HepG2 (cell line): ENCODE measurements at regions not wholly inside any gene's neighbourhood (a gene's known extent, or its start where the extent isn't known, plus 50 kb on each side); places are given as distances from the start of the nearest gene placed in this dataset.

Experiments used
- ATAC-seq: fragments of 200-7000 bp; cut with Tn5 transposase; 3 replicates; pipeline ENCODE4 v1.9.1; 2020; ENCODE audit warnings: mild to moderate bottlenecking, moderate library complexity
- BruUV-seq: library from RNA; stranded (reverse); fragments of 400-500 nt; replicated peaks from 2 replicates; lab custom pipeline; 2021; lab: Mats Ljungman, UMichigan
- CTCF ChIA-PET: fragments of 300-600 bp; formaldehyde crosslinking; extraction: SDS; loops from one replicate; lab custom pipeline; 2021; ENCODE audit warnings: low total read pairs, inconsistent platforms, low intra/inter-chr PET ratio; lab: Yijun Ruan, JAX
- POLR2A ChIA-PET: fragments of 350-600 bp; sonication (Branson Sonifier 250); formaldehyde crosslinking; loops from one replicate; lab custom pipeline; 2020; ENCODE audit warnings: antibody characterized with exemption, inconsistent platforms; lab: Yijun Ruan, JAX
- DNase-seq: peaks from one replicate; pipeline ENCODE4 v3.0.0-alpha.2; 2015; ENCODE audit warnings: low spot score
- FAIRE-seq: peaks from 3 replicates; lab custom pipeline; 2011; peaks lifted over from hg19 to GRCh38; lab: Jason Lieb, UNC
- H2AFZ ChIP-seq: one replicate; pipeline ENCODE4 v1.6.1; 2011; ENCODE audit warnings: low read length, inconsistent platforms
- H3K27ac ChIP-seq: fragments of 300-600 bp; 3 replicates; pipeline ENCODE4 v1.8.0; 2011; ENCODE audit warnings: mixed run types, mild to moderate bottlenecking, mixed read lengths, low read length, inconsistent platforms; ENCODE audit not compliant: insufficient read depth; ENCODE audit errors: extremely low read length
- H3K27me3 ChIP-seq, 2 experiments: fragments of 200-600 bp in 1 of 2; 2 replicates in 1 of 2; 3 replicates in 1 of 2; pipeline versions ENCODE4 v1.6.0 to v1.8.0; 2011; ENCODE audit warnings: low read length in 2 of 2, mild to moderate bottlenecking in 2 of 2, moderate library complexity in 2 of 2, inconsistent platforms in 1 of 2; ENCODE audit not compliant: insufficient read depth in 2 of 2, control insufficient read depth in 1 of 2
- H3K36me3 ChIP-seq, 2 experiments: fragments of 200-600 bp in 1 of 2; replicated peaks in 1 of 2; 2 replicates in 1 of 2; 3 replicates in 1 of 2; pipeline versions ENCODE4 v1.5.1 to v1.8.0; 2011; ENCODE audit warnings: low read length in 2 of 2, inconsistent platforms in 1 of 2; ENCODE audit not compliant: insufficient read depth in 2 of 2, control insufficient read depth in 1 of 2
- H3K4me1 ChIP-seq: 2 replicates; pipeline ENCODE4 v1.5.1; 2012; ENCODE audit warnings: low read length, inconsistent platforms; ENCODE audit not compliant: insufficient read depth
- H3K4me2 ChIP-seq: 2 replicates; pipeline ENCODE4 v1.6.0; 2011; ENCODE audit warnings: low read depth, low read length, inconsistent platforms
- H3K4me3 ChIP-seq, 3 experiments: fragments of 200-600 bp in 1 of 3; sonication (generic), shearing (Covaris generic) in 1 of 3; replicated peaks in 1 of 3; 2 replicates each; pipeline ENCODE4 v1.5.1; 2011 to 2016; ENCODE audit warnings: low read length in 3 of 3, inconsistent platforms in 2 of 3, low read depth in 2 of 3, mild to moderate bottlenecking in 2 of 3, control low read depth in 1 of 3, mixed read lengths in 1 of 3; ENCODE audit not compliant: insufficient read depth in 1 of 3
- H3K79me2 ChIP-seq: one replicate; pipeline ENCODE4 v1.6.1; 2011; ENCODE audit warnings: low read length, inconsistent platforms; ENCODE audit not compliant: insufficient read depth
- H3K9ac ChIP-seq: 2 replicates; pipeline ENCODE4 v1.6.0; 2011; ENCODE audit warnings: mild to moderate bottlenecking, low read depth, low read length, inconsistent platforms; ENCODE audit not compliant: insufficient read depth
- H3K9me3 ChIP-seq: 2 replicates; pipeline ENCODE4 v1.5.1; 2012; ENCODE audit warnings: mild to moderate bottlenecking, low read length
- H4K20me1 ChIP-seq: 2 replicates; pipeline ENCODE4 v1.6.0; 2011; ENCODE audit warnings: inconsistent platforms, mild to moderate bottlenecking, low read length, moderate library complexity; ENCODE audit not compliant: insufficient read depth
- FOXM1 ChIP-seq: sonication (generic); formaldehyde crosslinking; IDR thresholded peaks from 2 replicates; pipeline ENCODE4 v1.5.0; 2020; ENCODE audit warnings: missing genetic modification reagents
- JARID2 ChIP-seq: sonication (generic); formaldehyde crosslinking; IDR thresholded peaks from 2 replicates; pipeline ENCODE4 v1.8.1; 2023; ENCODE audit warnings: missing genetic modification reagents, inconsistent platforms; ENCODE audit not compliant: insufficient replicate concordance
- MED13 ChIP-seq: sonication (generic); formaldehyde crosslinking; IDR thresholded peaks from 2 replicates; pipeline ENCODE4 v1.5.0; 2020; ENCODE audit warnings: missing genetic modification reagents
- RAD51 ChIP-seq: fragments of 450-650 bp; IDR thresholded peaks from 2 replicates; pipeline ENCODE4 v1.6.1; 2016; ENCODE audit warnings: borderline replicate concordance
- REPIN1 ChIP-seq: sonication (generic); formaldehyde crosslinking; IDR thresholded peaks from 2 replicates; pipeline ENCODE4 v1.8.0; 2022; ENCODE audit warnings: missing genetic modification reagents, low read depth, mild to moderate bottlenecking, borderline replicate concordance
- RXRB ChIP-seq: IDR thresholded peaks from 2 replicates; pipeline ENCODE4 v1.6.1; 2016; ENCODE audit warnings: borderline replicate concordance, missing genetic modification reagents, missing compliant biosample characterization
- TBP ChIP-seq: sonication (generic); formaldehyde crosslinking; IDR thresholded peaks from 2 replicates; pipeline ENCODE4 v1.5.0; 2020; ENCODE audit warnings: missing genetic modification reagents
- TEAD3 ChIP-seq: optimal IDR thresholded peaks from 2 replicates; pipeline ENCODE3; 2016; ENCODE audit warnings: borderline replicate concordance
- YEATS4 ChIP-seq: sonication (generic); formaldehyde crosslinking; IDR thresholded peaks from 2 replicates; pipeline ENCODE4 v1.4.0; 2020; ENCODE audit warnings: missing genetic modification reagents, borderline replicate concordance
- ZC3H13 ChIP-seq: sonication (generic); formaldehyde crosslinking; IDR thresholded peaks from 2 replicates; pipeline ENCODE4 v1.8.1; 2023; ENCODE audit warnings: mild to moderate bottlenecking, missing genetic modification reagents, moderate library complexity
- ZEB1 ChIP-seq: IDR thresholded peaks from 2 replicates; pipeline ENCODE4 v1.6.1; 2012; ENCODE audit warnings: mild to moderate bottlenecking, low read depth, inconsistent platforms; ENCODE audit not compliant: insufficient replicate concordance
- ZNF672 ChIP-seq: sonication (generic); formaldehyde crosslinking; IDR thresholded peaks from 2 replicates; pipeline ENCODE4 v1.8.1; 2022; ENCODE audit warnings: missing genetic modification reagents
- ZNF75D ChIP-seq: sonication (generic); formaldehyde crosslinking; IDR thresholded peaks from 2 replicates; pipeline ENCODE4 v1.8.1; 2023; ENCODE audit warnings: missing genetic modification reagents, mild to moderate bottlenecking, borderline replicate concordance
- WGBS: methylation state at CpG from one replicate; pipeline ENCODE4 v1.1.6; 2017; ENCODE audit warnings: low lambda C conversion rate; 5-methylcytosine and 5-hydroxymethylcytosine counted together
- in situ Hi-C: cut with HindIII; loops from 2 replicates; pipeline ENCODE4 v1.10.0; 2017; ENCODE audit warnings: low pct_unique_long_range_greater_than_20kb; ENCODE audit not compliant: extremely low pct_ligation_motif_present
- intact Hi-C: fragments of 100-400 bp; cut with micrococcal nuclease; formaldehyde crosslinking; loops from one replicate; pipeline ENCODE4 v1.10.0; 2022; ENCODE audit not compliant: unreplicated experiment
- TF ChIP-seq, protein P1 (sequence below): sonication (generic); formaldehyde crosslinking; IDR thresholded peaks from 2 replicates; pipeline ENCODE4 v1.5.1; 2020; ENCODE audit warnings: mild to moderate bottlenecking, missing genetic modification reagents
- TF ChIP-seq, protein P2 (sequence below): sonication (generic); formaldehyde crosslinking; IDR thresholded peaks from 2 replicates; pipeline ENCODE4 v1.5.1; 2020; ENCODE audit warnings: missing genetic modification reagents, mild to moderate bottlenecking, borderline replicate concordance
- TF ChIP-seq, protein P3 (sequence below): sonication (generic); formaldehyde crosslinking; IDR thresholded peaks from 2 replicates; pipeline ENCODE4 v1.8.1; 2023; ENCODE audit warnings: mild to moderate bottlenecking, missing genetic modification reagents

GRCh38 chr3:35483131-35483530, 156.2 kb upstream of the ARPP21 start:
- intact Hi-C loops (no loop called here), in situ Hi-C loops (no loop called here)
- ATAC-seq (no peak), FAIRE-seq (no peak), DNase-seq (no peak)
- no peak overlapping the region for H3K9ac ChIP-seq
- ChIA-PET POLR2A (no interaction called here), CTCF (no interaction called here)
- TF ChIP-seq, protein P1, sequence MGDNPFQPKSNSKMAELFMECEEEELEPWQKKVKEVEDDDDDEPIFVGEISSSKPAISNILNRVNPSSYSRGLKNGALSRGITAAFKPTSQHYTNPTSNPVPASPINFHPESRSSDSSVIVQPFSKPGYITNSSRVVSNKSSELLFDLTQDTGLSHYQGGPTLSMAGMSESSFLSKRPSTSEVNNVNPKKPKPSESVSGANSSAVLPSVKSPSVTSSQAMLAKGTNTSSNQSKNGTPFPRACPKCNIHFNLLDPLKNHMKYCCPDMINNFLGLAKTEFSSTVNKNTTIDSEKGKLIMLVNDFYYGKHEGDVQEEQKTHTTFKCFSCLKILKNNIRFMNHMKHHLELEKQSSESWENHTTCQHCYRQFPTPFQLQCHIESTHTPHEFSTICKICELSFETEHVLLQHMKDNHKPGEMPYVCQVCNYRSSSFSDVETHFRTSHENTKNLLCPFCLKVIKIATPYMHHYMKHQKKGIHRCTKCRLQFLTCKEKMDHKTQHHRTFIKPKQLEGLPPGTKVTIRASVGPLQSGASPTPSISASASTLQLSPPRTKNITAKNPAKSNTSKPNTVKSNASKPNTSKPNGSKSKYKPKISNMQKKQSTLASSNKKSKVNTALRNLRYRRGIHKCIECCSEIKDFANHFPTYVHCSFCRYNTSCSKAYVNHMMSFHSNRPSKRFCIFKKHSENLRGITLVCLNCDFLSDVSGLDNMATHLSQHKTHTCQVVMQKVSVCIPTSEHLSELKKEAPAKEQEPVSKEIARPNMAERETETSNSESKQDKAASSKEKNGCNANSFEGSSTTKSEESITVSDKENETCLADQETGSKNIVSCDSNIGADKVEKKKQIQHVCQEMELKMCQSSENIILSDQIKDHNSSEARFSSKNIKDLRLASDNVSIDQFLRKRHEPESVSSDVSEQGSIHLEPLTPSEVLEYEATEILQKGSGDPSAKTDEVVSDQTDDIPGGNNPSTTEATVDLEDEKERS, result no peak
- TF ChIP-seq JARID2 (no peak), TBP (CRISPR knock-in tag) (no peak), REPIN1 (CRISPR knock-in tag) (no peak), ZC3H13 (CRISPR knock-in tag) (no peak), YEATS4 (CRISPR knock-in tag) (no peak), ZNF75D (CRISPR knock-in tag) (no peak), ZEB1 (no peak), RXRB (CRISPR knock-in tag) (no peak), TEAD3 (no peak), MED13 (CRISPR knock-in tag) (no peak), FOXM1 (CRISPR knock-in tag) (no peak), ZNF672 (CRISPR knock-in tag) (no peak), RAD51 (no peak)
- TF ChIP-seq, protein P2, sequence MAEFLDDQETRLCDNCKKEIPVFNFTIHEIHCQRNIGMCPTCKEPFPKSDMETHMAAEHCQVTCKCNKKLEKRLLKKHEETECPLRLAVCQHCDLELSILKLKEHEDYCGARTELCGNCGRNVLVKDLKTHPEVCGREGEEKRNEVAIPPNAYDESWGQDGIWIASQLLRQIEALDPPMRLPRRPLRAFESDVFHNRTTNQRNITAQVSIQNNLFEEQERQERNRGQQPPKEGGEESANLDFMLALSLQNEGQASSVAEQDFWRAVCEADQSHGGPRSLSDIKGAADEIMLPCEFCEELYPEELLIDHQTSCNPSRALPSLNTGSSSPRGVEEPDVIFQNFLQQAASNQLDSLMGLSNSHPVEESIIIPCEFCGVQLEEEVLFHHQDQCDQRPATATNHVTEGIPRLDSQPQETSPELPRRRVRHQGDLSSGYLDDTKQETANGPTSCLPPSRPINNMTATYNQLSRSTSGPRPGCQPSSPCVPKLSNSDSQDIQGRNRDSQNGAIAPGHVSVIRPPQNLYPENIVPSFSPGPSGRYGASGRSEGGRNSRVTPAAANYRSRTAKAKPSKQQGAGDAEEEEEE (CRISPR knock-in tag), result no peak
- TF ChIP-seq, protein P3, sequence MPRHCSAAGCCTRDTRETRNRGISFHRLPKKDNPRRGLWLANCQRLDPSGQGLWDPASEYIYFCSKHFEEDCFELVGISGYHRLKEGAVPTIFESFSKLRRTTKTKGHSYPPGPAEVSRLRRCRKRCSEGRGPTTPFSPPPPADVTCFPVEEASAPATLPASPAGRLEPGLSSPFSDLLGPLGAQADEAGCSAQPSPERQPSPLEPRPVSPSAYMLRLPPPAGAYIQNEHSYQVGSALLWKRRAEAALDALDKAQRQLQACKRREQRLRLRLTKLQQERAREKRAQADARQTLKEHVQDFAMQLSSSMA (CRISPR knock-in tag), result no peak
- H3K4me3 ChIP-seq, result no peak overlapping the region
- no peak overlapping the region for H3K4me2 ChIP-seq
- BruUV-seq, result no TSS peak
- H2AFZ ChIP-seq, result no peak overlapping the region
- no peaks in the 10 kb centered on the region for H3K36me3 ChIP-seq
- H3K4me1 ChIP-seq, result no peaks in the 10 kb centered on the region
- no peaks in the 10 kb centered on the region for H3K79me2 ChIP-seq
- no peaks in the 10 kb centered on the region for H3K9me3 ChIP-seq
- H4K20me1 ChIP-seq, result no peaks in the 10 kb centered on the region
- H3K27me3 ChIP-seq, result no peaks in the 10 kb centered on the region
- 37% methylated on average over 3 of the region's 3 CpGs for whole genome bisulfite sequencing
- H3K27ac ChIP-seq, result no peak overlapping the region
